Neural progenitor cell (in vitro differentiated cells): ENCODE measurements at regions not wholly inside any gene's neighbourhood (a gene's known extent, or its start where the extent isn't known, plus 50 kb on each side); places are given as distances from the start of the nearest gene placed in this dataset.

Experiments
- DNase-seq: peaks from one replicate; pipeline ENCODE4 v3.0.0-alpha.2; 2016; ENCODE audit warnings: low spot score
- H2AFZ ChIP-seq: fragments of 200-600 bp; sonication (generic); replicated peaks from 2 replicates; pipeline ENCODE4 v1.6.1; 2016; ENCODE audit warnings: antibody characterized with exemption
- H3F3A ChIP-seq: fragments of 200-600 bp; sonication (generic); 2 replicates; pipeline ENCODE4 v1.6.1; 2016; ENCODE audit warnings: antibody characterized with exemption, low read depth
- H3K27ac ChIP-seq: fragments of 200-600 bp; sonication (generic); 2 replicates; pipeline ENCODE4 v1.5.1; 2016; ENCODE audit warnings: mild to moderate bottlenecking
- H3K27me3 ChIP-seq: fragments of 200-600 bp; sonication (generic); 2 replicates; pipeline ENCODE4 v1.6.1; 2016; ENCODE audit warnings: mild to moderate bottlenecking, moderate library complexity
- H3K36me3 ChIP-seq: fragments of 200-600 bp; sonication (generic); 2 replicates; pipeline ENCODE4 v1.5.1; 2016
- H3K4me1 ChIP-seq: fragments of 200-600 bp; sonication (generic); 2 replicates; pipeline ENCODE4 v1.6.1; 2016; ENCODE audit warnings: mixed run types
- H3K4me2 ChIP-seq: fragments of 200-600 bp; sonication (generic); 2 replicates; pipeline ENCODE4 v1.6.1; 2016
- H3K4me3 ChIP-seq: fragments of 200-600 bp; sonication (generic); 2 replicates; pipeline ENCODE4 v1.5.1; 2016
- H3K79me2 ChIP-seq: fragments of 200-600 bp; sonication (generic); 2 replicates; pipeline ENCODE4 v1.6.1; 2016; ENCODE audit warnings: low read depth
- H3K9ac ChIP-seq: fragments of 200-600 bp; sonication (generic); 2 replicates; pipeline ENCODE4 v1.6.1; 2016
- H3K9me3 ChIP-seq: fragments of 200-600 bp; sonication (generic); 2 replicates; pipeline ENCODE4 v1.5.1; 2016; ENCODE audit warnings: low read depth
- H4K20me1 ChIP-seq: fragments of 200-600 bp; sonication (generic); 2 replicates; pipeline ENCODE4 v1.6.1; 2016; ENCODE audit warnings: low read depth
- H3K27ac Mint-ChIP-seq: 3 replicates; pipeline ENCODE4 v1.8.0; 2021; ENCODE audit warnings: mixed read lengths
- H3K27me3 Mint-ChIP-seq: 2 replicates; pipeline ENCODE4 v1.8.0; 2022; ENCODE audit warnings: low read depth, mild to moderate bottlenecking, inconsistent platforms, moderate library complexity, mixed read lengths; ENCODE audit not compliant: insufficient read depth
- H3K36me3 Mint-ChIP-seq: 3 replicates; pipeline ENCODE4 v1.8.0; 2021; ENCODE audit warnings: mixed read lengths
- H3K4me1 Mint-ChIP-seq: 3 replicates; pipeline ENCODE4 v1.8.0; 2021; ENCODE audit warnings: mixed read lengths
- H3K4me3 Mint-ChIP-seq: 3 replicates; pipeline ENCODE4 v1.8.0; 2021; ENCODE audit warnings: mild to moderate bottlenecking, moderate library complexity, mixed read lengths
- H3K9me3 Mint-ChIP-seq: 3 replicates; pipeline ENCODE4 v1.8.0; 2020; ENCODE audit warnings: mixed read lengths
- EZH2 ChIP-seq: fragments of 200-600 bp; sonication (generic); IDR thresholded peaks from 2 replicates; pipeline ENCODE4 v1.6.1; 2017; ENCODE audit warnings: antibody characterized with exemption, mild to moderate bottlenecking, moderate library complexity
- EZH2phosphoT487 ChIP-seq: fragments of 200-600 bp; sonication (generic); IDR thresholded peaks from 2 replicates; pipeline ENCODE4 v1.6.1; 2017; ENCODE audit warnings: antibody characterized with exemption
- TF ChIP-seq, protein P1 (sequence below): fragments of 200-600 bp; sonication (generic); IDR thresholded peaks from 2 replicates; pipeline ENCODE4 v1.5.1; 2017; ENCODE audit warnings: antibody characterized with exemption, mild to moderate bottlenecking

DNA sequence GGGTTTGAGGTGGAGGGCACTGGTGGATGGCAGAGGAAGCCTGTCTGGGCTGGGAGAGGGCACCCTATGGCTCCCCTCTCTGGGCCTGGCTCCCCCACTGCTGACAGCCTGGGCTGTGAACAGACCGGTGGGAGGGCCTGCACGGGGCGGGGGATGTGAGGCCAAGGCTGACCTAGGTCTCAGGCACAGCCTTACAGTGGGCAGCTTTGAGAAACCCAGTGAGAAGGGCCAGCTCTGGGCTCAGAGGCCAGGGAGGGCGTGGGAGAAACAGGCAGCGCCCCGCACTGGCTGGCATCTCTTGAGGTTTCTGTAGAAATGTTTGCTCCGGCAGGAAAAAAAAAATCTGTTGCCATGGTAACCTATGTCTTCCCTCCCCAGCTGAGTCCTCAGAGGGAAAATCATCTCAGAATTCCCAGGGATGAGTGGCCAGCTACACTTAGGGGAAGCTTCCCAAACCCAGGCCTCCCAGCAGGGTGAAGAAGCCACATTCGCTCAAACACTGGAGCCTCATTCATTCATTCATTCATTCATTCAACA is 71.7 kb upstream of the TAF1B start:
- no peaks in the 10 kb centered on the region for H3K9me3 ChIP-seq
- Mint-ChIP-seq H3K27ac (peak overlapping the region; percentile 90), H3K4me3 (peak overlapping the region; percentile 48), H3K27me3 (peaks cover 22% of the 10 kb centered on the region), H3K4me1 (peaks cover 73% of the 10 kb centered on the region), H3K9me3 (no peaks in the 10 kb centered on the region), H3K36me3 (peaks cover 1% of the 10 kb centered on the region)
- no peaks in the 10 kb centered on the region for H3K79me2 ChIP-seq
- TF ChIP-seq, protein P1, sequence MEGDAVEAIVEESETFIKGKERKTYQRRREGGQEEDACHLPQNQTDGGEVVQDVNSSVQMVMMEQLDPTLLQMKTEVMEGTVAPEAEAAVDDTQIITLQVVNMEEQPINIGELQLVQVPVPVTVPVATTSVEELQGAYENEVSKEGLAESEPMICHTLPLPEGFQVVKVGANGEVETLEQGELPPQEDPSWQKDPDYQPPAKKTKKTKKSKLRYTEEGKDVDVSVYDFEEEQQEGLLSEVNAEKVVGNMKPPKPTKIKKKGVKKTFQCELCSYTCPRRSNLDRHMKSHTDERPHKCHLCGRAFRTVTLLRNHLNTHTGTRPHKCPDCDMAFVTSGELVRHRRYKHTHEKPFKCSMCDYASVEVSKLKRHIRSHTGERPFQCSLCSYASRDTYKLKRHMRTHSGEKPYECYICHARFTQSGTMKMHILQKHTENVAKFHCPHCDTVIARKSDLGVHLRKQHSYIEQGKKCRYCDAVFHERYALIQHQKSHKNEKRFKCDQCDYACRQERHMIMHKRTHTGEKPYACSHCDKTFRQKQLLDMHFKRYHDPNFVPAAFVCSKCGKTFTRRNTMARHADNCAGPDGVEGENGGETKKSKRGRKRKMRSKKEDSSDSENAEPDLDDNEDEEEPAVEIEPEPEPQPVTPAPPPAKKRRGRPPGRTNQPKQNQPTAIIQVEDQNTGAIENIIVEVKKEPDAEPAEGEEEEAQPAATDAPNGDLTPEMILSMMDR, result no peak
- no peak for TF ChIP-seq EZH2phosphoT487
- TF ChIP-seq EZH2, result no peak
- H3K4me3 ChIP-seq, result no peak overlapping the region
- peaks cover 23% of the 10 kb centered on the region for H3K4me1 ChIP-seq
- no peaks in the 10 kb centered on the region for H3K27me3 ChIP-seq
- H4K20me1 ChIP-seq, result no peaks in the 10 kb centered on the region
- no peak overlapping the region for H2AFZ ChIP-seq
- peaks cover 4% of the 10 kb centered on the region for H3F3A ChIP-seq
- peak; percentile 56 for DNase-seq
- H3K27ac ChIP-seq, result no peak overlapping the region
- H3K36me3 ChIP-seq, result no peaks in the 10 kb centered on the region
- no peak overlapping the region for H3K9ac ChIP-seq
- H3K4me2 ChIP-seq, result no peak overlapping the region

GRCh38 chr2:9772035-9772998 is 71.0 kb upstream of the TAF1B start:
- H3K4me1 Mint-ChIP-seq, result peaks cover 65% of the 10 kb centered on the region
- H3K27ac ChIP-seq, result no peak overlapping the region
- DNase-seq, result no peak
- peak overlapping the region; percentile 90 for H3K27ac Mint-ChIP-seq
- H3F3A ChIP-seq, result peaks cover 4% of the 10 kb centered on the region
- H3K27me3 ChIP-seq, result no peaks in the 10 kb centered on the region
- H3K4me1 ChIP-seq, result peaks cover 23% of the 10 kb centered on the region
- H3K36me3 Mint-ChIP-seq, result peaks cover 2% of the 10 kb centered on the region
- H3K4me2 ChIP-seq, result no peak overlapping the region
- H3K4me3 Mint-ChIP-seq, result peak overlapping the region; percentile 55
- no peaks in the 10 kb centered on the region for H3K36me3 ChIP-seq
- no peaks in the 10 kb centered on the region for H3K9me3 ChIP-seq
- H3K9me3 Mint-ChIP-seq, result no peaks in the 10 kb centered on the region
- H2AFZ ChIP-seq, result no peak overlapping the region
- no peaks in the 10 kb centered on the region for H3K79me2 ChIP-seq
- TF ChIP-seq, protein P1, result no peak
- no peak for TF ChIP-seq EZH2phosphoT487
- TF ChIP-seq EZH2, result no peak
- no peak overlapping the region for H3K4me3 ChIP-seq
- H3K9ac ChIP-seq, result no peak overlapping the region
- H3K27me3 Mint-ChIP-seq, result peaks cover 22% of the 10 kb centered on the region
- H4K20me1 ChIP-seq, result no peaks in the 10 kb centered on the region

DNA sequence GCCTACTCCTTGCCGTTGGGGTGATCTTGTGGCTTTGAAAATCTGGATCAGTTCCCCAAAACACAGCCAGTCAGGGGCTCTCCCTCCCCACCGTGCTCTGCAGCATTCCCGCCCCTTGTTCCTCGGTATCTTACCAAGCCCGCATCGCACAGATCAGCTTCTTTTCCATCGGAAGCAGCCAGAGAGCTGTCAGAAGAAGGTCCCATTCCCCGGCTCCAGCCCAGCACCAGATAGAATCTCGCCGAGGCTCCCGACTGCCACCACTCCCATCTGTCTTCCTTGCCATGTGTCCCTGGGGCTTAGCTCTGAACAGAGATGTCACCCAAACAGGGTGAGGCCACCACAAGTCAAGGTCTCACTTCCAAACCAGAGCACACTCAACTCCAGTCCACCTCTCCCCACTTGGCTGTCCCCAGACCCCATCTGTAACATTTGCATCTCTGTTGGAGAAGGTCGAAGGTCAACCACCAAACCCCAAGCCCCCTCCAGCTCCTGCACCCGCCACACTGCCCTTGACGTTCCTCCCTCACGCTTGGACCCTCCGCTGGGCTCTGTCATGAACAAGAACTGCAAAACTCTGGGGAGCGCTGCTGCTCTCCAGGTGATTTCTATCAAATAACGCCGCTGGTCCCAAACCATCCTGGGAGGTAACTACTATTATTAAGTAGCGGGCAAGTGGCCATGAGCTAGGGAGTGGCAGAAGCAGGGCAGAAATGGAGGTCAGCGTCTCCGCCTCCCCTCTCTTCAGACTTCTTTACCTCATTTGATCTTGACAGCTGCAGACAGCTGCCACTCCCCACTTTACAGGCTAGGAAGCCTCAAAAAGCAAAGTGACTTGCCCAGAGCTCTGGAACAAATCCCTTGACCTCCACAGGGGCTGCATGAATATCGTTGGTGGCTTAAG is 70.0 kb upstream of the TAF1B start:
- H3K36me3 ChIP-seq, result no peaks in the 10 kb centered on the region
- Mint-ChIP-seq H3K27ac (peak overlapping the region; percentile 91), H3K9me3 (no peaks in the 10 kb centered on the region), H3K4me3 (peak overlapping the region; percentile 39), H3K27me3 (peaks cover 22% of the 10 kb centered on the region), H3K36me3 (peaks cover 2% of the 10 kb centered on the region), H3K4me1 (peaks cover 58% of the 10 kb centered on the region)
- no peak overlapping the region for H3K9ac ChIP-seq
- no peak overlapping the region for H2AFZ ChIP-seq
- no peak overlapping the region for H3K4me2 ChIP-seq
- no peaks in the 10 kb centered on the region for H3K27me3 ChIP-seq
- H3K79me2 ChIP-seq, result no peaks in the 10 kb centered on the region
- no peaks in the 10 kb centered on the region for H3K9me3 ChIP-seq
- TF ChIP-seq EZH2phosphoT487 (no peak), EZH2 (no peak)
- TF ChIP-seq, protein P1, result no peak
- no peak overlapping the region for H3K27ac ChIP-seq
- DNase-seq, result no peak
- H4K20me1 ChIP-seq, result no peaks in the 10 kb centered on the region
- peaks cover 4% of the 10 kb centered on the region for H3F3A ChIP-seq
- no peak overlapping the region for H3K4me3 ChIP-seq
- peaks cover 23% of the 10 kb centered on the region for H3K4me1 ChIP-seq
